ENCODE measurements at regions not wholly inside any gene's neighbourhood (a gene's known extent, or its start where the extent isn't known, plus 50 kb on each side); places are given as distances from the start of the nearest gene placed in this dataset.

DNA sequence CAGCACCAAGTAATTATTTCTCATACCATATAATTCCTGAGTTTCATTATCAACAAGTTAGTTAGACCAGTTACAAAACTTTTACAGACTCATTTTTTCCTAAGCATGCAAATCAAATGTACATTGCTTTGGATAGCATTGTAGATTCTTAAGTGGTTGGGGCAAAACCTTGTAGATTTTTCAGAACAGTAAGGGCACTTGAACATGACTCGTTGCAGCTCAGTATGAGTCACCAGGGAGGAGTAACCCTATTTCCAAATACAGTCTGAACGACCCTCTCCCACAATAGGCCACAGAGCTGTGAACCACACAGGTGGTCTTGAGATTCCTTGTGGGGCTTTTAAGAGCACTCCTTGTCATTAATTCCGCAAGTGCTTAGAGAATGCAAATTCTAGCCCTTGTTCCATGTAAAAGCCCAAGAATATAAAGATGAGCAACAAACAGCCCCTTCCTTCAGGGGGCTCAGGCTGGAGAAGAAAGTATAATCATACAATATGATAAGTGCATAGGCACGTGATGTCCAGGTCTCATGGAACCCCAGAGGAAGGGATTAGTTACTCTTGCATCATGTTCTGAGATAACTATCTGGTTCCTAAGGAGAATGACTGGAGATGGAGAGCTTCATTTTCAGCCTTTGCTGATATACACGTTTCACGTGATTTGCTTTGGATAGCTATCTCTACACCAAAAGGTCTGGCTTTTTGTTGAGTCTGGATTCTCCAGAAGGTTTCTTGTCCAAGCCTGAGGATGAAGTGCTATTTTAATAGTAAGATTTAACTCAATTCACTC lies 295.7 kb downstream of the KCNN2 start:
- DNase-seq (ENCODE audit: low spot score), result no peak

DNA sequence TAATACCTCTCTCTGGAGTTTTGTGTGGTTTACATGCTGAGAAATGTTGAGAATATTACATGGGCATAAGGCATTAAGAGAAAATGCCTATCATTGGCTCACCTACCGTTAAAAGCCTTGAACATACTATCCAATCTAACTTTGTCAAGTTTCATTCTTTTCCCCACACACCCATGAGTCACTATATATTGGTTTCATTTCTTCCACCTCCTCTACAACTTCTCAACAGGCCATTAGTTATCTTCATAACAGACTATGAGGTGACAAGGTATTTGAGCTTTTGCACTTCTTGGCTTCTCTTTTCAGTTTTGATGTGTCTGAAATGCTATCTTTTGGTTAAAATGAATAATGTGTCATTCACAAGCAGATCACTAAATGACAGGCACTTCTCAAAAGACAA lies 288.0 kb downstream of the KCNN2 start:
- DNase-seq (ENCODE audit: low spot score), result no peak

DNA sequence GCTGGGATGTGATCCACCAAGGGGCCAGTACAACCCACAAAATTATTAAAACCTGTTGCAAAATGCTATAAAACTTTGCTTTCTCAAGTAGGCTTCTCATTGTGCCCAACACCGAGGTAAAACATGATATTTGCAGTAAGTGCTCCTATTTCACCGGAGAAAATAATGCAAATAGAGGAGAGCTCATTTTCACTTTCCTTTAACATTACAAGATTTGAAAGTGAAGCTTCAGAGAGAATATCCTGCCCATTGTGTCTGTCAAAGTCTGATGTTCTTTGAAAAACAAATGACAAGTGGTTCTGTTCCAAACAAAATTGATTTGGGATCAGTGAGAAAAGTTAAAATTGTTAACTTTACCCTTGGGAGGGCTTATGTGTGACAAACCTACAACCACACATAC lies 287.1 kb downstream of the KCNN2 start:
- DNase-seq (ENCODE audit: low spot score), result no peak

DNA sequence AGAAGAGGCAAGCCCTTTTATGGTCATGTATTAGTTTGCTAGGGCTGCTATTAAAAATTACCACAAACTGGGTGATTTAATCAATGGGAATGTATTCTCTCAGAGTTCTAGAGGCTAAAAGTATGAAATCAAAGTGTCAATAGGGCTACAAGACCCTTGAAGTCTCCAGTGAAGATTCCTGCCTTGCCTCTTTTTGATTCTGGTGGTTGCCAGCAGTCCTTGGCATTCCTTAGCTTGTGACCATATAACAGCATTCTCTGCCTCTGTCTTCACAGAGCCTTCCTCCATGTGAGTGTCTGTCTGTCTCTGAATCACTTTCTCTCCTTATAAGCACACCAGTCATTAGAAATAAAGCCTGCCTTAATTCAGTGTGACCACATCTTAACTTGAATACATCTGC lies 282.7 kb downstream of the KCNN2 start:
- no peak for DNase-seq (ENCODE audit: low spot score)

DNA sequence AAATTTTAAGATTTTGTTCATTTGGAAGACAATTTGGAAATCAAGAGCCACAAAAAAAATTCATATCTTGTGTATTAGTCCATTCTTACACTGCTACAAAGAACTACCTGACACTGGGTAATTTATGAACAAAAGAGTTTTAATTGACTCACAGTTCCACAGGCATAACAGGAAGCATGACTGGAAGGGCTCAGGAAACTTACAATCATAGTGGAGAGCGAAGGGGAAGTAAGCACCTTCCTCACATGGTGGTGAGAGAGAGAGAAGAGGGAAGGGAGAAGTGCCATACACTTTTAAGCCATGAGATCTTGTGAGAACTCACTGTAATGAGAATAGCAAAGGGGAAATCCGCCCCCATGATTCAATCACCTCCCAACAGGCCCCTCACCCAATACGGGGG lies 274.4 kb downstream of the KCNN2 start:
- DNase-seq (ENCODE audit: low spot score), result no peak

DNA sequence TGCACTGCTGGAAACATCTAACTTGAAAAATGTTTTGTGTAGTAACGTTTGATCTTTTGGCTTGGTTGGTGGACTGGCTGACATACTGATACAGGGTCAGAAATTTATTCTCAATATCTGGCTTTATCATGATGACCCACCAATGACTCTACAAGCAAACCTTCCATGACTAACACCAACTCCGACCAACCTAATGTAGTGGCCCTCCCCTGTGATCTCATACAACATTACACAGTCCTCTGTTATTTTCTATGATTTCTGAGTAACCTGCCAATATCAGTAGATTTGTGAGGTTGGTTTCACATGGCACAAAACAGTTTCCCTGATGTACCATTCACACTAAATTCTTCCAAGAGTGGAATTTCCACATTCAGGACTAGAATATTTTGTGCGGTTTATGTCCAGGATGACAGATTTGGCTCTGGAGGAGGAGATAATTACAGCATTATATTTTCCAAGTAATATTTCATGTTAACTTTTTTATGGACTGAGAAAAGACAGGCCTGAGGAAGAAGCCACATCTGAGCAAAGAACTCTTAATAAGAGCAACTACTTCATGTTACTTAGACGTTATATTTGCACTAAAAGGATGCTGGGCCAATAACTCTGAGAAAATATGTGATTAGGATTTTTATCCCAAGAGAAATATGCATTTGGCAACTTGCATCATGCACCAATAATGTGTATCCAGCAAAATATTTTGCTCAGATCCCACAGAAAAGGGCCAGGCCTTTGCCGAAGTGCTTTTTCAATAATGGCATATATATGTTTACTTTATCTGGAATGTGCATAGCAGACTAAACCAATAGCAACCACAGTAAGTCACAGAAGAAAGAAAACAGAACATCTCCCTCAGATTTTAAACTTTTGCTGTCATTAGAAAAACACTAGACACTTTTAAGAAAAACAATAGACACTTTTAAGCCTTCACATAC lies 273.4 kb downstream of the KCNN2 start:
- no peak for DNase-seq (ENCODE audit: low spot score)

DNA sequence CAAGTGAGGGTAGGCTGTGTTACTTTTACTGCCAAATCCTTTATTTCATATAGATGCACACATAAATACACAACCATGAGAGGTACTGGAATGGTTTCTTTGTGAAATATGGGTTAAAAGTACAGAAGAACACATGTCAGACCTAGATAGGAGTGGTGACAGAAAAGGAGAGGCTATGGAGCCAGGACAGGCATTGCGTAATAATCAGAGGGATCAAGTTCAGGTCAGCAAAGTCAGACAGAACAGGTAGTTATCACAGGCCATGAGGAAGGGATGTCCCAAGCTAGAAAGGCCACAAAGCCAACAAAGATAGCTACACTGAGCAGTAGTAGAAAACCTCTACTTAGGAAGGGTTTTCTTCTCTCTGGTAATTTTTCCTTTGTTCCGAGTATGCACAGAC lies 272.6 kb downstream of the KCNN2 start:
- no peak for DNase-seq (ENCODE audit: low spot score)

DNA sequence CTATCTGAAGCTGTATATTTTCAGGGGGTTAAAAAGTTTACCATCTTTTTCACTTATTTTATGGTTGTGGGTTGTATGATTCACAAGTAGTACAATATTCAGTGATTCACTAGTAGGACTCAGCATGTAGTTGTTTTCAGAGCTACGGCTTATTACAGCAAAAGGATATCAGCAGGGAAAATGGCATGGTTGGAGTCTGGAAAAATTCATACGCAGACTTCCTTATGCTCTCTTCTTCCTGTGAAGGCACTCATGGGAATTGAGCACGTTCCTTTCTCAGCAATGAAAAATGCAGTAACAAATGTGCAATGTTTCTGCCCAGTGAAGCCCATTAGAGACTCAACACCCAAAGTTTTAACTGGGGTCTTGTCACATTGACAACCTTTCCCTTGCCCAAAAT lies 250.5 kb downstream of the KCNN2 start:
- DNase-seq (ENCODE audit: low spot score), result no peak

DNA sequence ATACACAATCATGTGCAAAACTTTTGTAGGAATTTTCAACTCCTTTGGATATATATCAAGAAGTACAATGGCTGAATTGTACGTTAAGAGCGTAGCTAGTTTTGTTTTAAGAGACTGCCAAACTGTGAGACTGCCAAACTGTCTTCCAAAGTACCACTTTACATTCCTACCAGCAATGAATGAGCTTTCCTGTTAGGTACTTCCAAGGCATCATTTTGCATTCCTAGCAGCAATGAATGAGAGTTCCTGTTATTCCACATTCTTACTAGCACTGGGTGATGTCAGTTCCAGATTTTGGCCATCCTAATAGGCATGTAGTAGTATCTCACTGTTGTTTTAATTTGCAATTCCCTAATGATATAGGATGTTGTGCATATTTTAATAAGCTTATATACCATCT lies 219.3 kb downstream of the KCNN2 start:
- no peak for DNase-seq (ENCODE audit: low spot score)

DNA sequence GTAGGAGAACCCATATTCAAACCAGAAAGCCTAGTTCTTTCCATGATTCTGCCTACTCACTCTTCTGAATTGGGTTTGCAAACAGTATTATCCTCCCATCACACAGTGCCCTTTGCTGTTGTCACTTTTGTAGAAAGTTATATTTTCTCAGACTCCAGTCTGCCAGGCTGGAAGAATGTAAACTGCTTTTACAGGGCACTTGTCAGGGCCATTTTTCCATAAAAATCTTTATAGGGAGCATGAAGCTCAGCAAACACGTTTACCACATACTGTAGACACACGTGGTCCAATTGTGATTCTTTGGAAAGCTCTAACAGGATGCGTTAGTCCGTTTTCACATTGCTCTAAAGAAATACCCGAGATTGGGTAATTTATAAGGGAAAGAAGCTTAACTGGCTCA lies 204.0 kb downstream of the KCNN2 start:
- no peak for DNase-seq (ENCODE audit: low spot score)

DNA sequence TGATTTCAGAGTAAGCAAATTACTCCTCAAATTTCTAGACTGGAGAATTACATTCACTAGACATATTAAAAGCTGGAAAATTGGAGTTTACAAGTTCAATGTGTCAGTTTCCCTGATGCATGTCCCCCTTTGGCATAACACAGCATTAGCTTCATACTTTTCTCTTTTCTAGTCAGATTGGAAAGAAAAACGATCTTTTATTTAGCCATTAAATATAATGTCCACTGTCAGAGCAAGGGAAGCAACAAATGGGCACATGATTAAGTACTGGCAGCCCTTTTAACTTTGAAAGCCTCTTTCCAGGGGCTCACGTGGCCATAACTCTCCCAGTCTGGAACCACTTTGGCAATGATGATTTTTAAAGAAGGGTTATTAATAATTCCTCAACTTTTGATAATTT lies 203.3 kb downstream of the KCNN2 start:
- no peak for DNase-seq (ENCODE audit: low spot score)

DNA sequence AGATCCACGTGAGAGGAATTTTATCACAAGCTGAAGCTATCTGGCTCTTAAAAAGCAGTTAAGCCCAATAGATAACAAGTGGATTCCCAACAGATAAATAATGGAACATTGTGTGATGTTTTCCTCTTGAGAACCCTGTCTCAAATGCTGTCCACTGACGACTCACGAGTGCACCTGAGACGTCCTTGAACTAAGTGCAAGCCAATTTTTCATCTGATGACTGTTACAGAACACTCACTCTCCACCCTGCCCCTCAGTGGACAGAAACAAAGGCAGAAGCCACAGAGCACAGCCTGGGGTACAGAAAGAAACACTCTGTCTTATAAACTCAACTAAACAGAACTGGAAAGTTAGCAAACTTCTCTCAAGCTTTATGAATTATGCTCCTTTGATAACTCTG lies 199.5 kb downstream of the KCNN2 start:
- DNase-seq (ENCODE audit: low spot score), result no peak
